ENCODE measurements at regions not wholly inside any gene's neighbourhood (a gene's known extent, or its start where the extent isn't known, plus 50 kb on each side); places are given as distances from the start of the nearest gene placed in this dataset.

DNA sequence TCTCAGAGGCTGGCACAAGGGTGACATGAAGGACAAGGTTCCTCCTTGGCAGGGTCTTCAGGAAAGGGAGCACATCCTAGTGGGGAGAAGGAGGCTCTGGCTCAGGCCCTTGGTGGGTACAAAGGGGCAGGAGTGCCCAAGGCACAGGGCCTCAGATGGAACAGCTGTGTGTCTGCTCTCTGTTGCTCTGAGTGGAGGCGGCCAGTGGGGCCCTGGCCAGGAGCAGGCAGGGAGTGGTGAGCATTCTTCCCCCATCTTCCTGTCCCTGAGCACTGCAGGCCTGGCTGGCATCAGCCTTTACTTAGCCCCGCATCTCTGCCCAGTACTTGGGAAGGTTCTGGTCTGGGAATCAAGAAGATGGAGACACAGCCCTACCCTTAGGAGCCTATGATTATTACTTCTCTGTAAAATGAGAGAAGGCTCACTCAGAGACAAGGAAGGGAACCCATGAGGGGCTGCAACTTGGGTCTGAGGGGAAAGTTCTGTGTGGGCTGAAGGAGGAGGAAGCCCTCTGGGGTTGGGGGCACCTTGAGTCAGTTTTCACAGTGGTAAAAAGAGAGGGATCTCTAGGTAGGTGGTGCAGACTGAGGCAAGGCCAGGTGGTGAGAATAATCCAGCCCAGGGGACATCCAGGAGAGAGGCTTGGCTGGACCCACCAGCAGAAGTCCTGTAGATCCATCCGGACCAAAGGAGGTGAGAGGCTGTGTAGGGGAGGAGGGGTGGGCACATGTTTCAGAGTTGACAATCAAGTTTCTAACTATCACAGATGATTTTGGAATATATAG is 173.5 kb downstream of the TSHZ3 start:
- ATAC-seq (no peak), DNase-seq (ENCODE audit: low read depth in 1 of 2, low spot score in 1 of 2) (no peak), FAIRE-seq (no peak)
- WGBS (ENCODE audit: missing lambda C conversion rate), result 9% methylated on average over 3 of the region's 3 CpGs
- POLR2A ChIA-PET, result no interaction called here
- no peak overlapping the region for H3K4me3 ChIP-seq
- no peaks in the 10 kb centered on the region for H3K4me1 ChIP-seq
- no peak for TF ChIP-seq CEBPB (IDR thresholded peaks at IDR 0.05)
- no peak for TF ChIP-seq ZNF302 (CRISPR knock-in tag; IDR thresholded peaks at IDR 0.05)
- TF ChIP-seq SMC3 (IDR thresholded peaks at IDR 0.05), result no peak
- TF ChIP-seq JUNB (IDR thresholded peaks at IDR 0.05), result no peak
- no peak for TF ChIP-seq KDM5A (IDR thresholded peaks at IDR 0.05)
- TF ChIP-seq, protein P1, sequence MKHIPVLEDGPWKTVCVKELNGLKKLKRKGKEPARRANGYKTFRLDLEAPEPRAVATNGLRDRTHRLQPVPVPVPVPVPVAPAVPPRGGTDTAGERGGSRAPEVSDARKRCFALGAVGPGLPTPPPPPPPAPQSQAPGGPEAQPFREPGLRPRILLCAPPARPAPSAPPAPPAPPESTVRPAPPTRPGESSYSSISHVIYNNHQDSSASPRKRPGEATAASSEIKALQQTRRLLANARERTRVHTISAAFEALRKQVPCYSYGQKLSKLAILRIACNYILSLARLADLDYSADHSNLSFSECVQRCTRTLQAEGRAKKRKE (CRISPR knock-in tag; IDR thresholded peaks at IDR 0.05; ENCODE audit: low read depth), result no peak
- no peak for TF ChIP-seq RAD21 (conservative IDR thresholded peaks at IDR 0.05 in 1 of 2, IDR thresholded peaks at IDR 0.05 in 1 of 2)
- no peak for TF ChIP-seq ZSCAN20 (CRISPR knock-in tag; IDR thresholded peaks at IDR 0.05)
- no peak for TF ChIP-seq FOSL2 (IDR thresholded peaks at IDR 0.05)
- no peak for TF ChIP-seq FOSL2 (CRISPR knock-in tag; IDR thresholded peaks at IDR 0.05)
- TF ChIP-seq NFE2L2 (conservative IDR thresholded peaks at IDR 0.05; ENCODE audit: low read length), result no peak
- TF ChIP-seq, protein P2, sequence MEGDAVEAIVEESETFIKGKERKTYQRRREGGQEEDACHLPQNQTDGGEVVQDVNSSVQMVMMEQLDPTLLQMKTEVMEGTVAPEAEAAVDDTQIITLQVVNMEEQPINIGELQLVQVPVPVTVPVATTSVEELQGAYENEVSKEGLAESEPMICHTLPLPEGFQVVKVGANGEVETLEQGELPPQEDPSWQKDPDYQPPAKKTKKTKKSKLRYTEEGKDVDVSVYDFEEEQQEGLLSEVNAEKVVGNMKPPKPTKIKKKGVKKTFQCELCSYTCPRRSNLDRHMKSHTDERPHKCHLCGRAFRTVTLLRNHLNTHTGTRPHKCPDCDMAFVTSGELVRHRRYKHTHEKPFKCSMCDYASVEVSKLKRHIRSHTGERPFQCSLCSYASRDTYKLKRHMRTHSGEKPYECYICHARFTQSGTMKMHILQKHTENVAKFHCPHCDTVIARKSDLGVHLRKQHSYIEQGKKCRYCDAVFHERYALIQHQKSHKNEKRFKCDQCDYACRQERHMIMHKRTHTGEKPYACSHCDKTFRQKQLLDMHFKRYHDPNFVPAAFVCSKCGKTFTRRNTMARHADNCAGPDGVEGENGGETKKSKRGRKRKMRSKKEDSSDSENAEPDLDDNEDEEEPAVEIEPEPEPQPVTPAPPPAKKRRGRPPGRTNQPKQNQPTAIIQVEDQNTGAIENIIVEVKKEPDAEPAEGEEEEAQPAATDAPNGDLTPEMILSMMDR (IDR thresholded peaks at IDR 0.05), result no peak
- peaks cover 6% of the 10 kb centered on the region; the same call in 2 of the 3 replicates for H3K9me3 ChIP-seq
- CTCF ChIA-PET, result interaction anchor here (0.6 to 1.0 kb wide), 2 partner anchors 11 to 288 kb away, joined by 4 to 5 read pairs; no protein-coding TSS in a partner anchor
- no peak overlapping the region for H3K4me2 ChIP-seq
- no peak overlapping the region for H3K27ac ChIP-seq

DNA sequence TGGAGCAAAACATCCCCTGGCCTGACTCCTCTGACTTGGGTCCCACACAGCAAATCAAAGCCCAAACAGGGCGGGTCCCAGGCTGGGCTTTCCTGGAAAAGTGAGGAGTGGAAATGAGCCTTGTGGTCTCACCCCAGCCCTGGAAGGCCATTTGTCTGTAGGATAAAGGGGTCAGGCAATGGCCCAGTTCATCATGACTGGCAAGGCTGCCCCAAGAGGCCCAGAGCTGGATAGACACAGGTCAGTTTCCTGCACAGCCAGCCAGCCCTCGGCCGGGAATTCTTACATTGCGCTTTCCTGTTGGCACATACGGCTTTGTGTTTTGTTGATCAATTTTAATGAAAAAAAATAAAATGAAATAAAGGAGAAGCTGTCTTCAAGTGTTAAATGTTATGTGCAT is 174.3 kb downstream of the TSHZ3 start:
- Histone ChIP-seq H3K4me1 (no peaks in the 10 kb centered on the region), H3K27ac (no peak overlapping the region), H3K4me3 (no peak overlapping the region), H3K9me3 (peaks cover 6% of the 10 kb centered on the region; the same call in 2 of the 3 replicates), H3K4me2 (no peak overlapping the region)
- WGBS (ENCODE audit: missing lambda C conversion rate), result 37% methylated on average over 5 of the region's 5 CpGs
- TF ChIP-seq KDM5A (IDR thresholded peaks at IDR 0.05), result no peak
- TF ChIP-seq KDM1A (IDR thresholded peaks at IDR 0.05; ENCODE audit: low read depth), result no peak
- no peak for TF ChIP-seq NPAS2 (CRISPR knock-in tag; IDR thresholded peaks at IDR 0.05; ENCODE audit: borderline replicate concordance)
- TF ChIP-seq JUN (IDR thresholded peaks at IDR 0.05), result no peak
- ChIA-PET POLR2A (no interaction called here), CTCF (interaction anchor here (0.6 to 1.0 kb wide), 2 partner anchors 10 to 289 kb away, joined by 4 to 5 read pairs; no protein-coding TSS in a partner anchor)
- DNase-seq (ENCODE audit: low read depth in 1 of 2, low spot score in 1 of 2), result no peak
- ATAC-seq, result no peak; a peak in 1 of 6 replicates
- no peak for FAIRE-seq

DNA sequence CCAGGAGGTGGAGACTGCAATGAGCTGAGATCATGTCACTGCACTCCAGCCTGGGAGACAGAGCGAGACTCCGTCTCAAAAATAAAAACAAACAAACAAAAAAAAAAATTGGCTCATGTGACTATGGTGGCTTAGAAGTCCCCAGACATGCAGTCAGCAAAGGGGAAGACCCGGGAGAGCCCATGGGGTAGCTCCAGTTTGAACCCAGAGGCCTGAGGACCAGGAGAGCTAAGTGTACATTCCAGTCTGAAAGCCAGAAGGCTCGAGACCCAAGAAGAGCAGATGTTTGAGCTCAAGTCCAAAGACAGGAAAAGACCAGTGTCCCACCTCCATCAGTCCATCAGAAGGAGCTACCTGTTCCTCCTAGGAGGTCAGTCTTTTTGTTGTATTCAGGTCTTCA is 175.2 kb downstream of the TSHZ3 start:
- no peak overlapping the region for H3K4me2 ChIP-seq
- TF ChIP-seq ZFP36 (IDR thresholded peaks at IDR 0.05; ENCODE audit: borderline replicate concordance, partially characterized antibody), result no peak
- TF ChIP-seq, protein P3, sequence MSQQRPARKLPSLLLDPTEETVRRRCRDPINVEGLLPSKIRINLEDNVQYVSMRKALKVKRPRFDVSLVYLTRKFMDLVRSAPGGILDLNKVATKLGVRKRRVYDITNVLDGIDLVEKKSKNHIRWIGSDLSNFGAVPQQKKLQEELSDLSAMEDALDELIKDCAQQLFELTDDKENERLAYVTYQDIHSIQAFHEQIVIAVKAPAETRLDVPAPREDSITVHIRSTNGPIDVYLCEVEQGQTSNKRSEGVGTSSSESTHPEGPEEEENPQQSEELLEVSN (IDR thresholded peaks at IDR 0.05; ENCODE audit: borderline replicate concordance, low read depth), result no peak
- ChIA-PET POLR2A (no interaction called here), CTCF (interaction anchor here (1.1 to 1.7 kb wide), 3 partner anchors 10 to 504 kb away, joined by 3 to 4 read pairs (median 4); no protein-coding TSS in a partner anchor)
- FAIRE-seq, result no peak
- WGBS (ENCODE audit: missing lambda C conversion rate), result 25% methylated on average over 4 of the region's 4 CpGs
- peaks cover 6% of the 10 kb centered on the region; the same call in 2 of the 3 replicates for H3K9me3 ChIP-seq
- H3K4me1 ChIP-seq, result no peaks in the 10 kb centered on the region
- H3K27ac ChIP-seq, result no peak overlapping the region
- no peak for ATAC-seq
- H3K4me3 ChIP-seq, result no peak overlapping the region
- no peak for DNase-seq (ENCODE audit: low read depth in 1 of 2, low spot score in 1 of 2)
